Panc1 (cell line): ENCODE measurements at regions not wholly inside any gene's neighbourhood (a gene's known extent, or its start where the extent isn't known, plus 50 kb on each side); places are given as distances from the start of the nearest gene placed in this dataset.
A peak's percentile ranks its signal among the peaks of the same experiment; 100 is the strongest.

Experiments used
- ATAC-seq: fragments of 200-7000 bp; cut with Tn5 transposase; 2 replicates; pipeline ENCODE4 v1.9.1; 2020; ENCODE audit warnings: mild to moderate bottlenecking, moderate library complexity
- BruUV-seq: library from RNA; stranded (reverse); fragments of 400-500 nt; replicated peaks from 2 replicates; lab custom pipeline; 2021; lab: Mats Ljungman, UMichigan
- CTCF ChIA-PET: fragments of 300-600 bp; sonication (Branson Sonifier 250); formaldehyde crosslinking; loops from one replicate; lab custom pipeline; 2022; ENCODE audit warnings: antibody characterized with exemption; lab: Charles Lee
- POLR2A ChIA-PET: fragments of 300-600 bp; sonication (Branson Sonifier 250); formaldehyde crosslinking; loops from one replicate; lab custom pipeline; 2022; ENCODE audit warnings: antibody characterized with exemption; lab: Charles Lee
- DNase-seq: peaks from one replicate; pipeline ENCODE4 v3.0.0-alpha.2; 2010; ENCODE audit warnings: low read depth, low spot score
- H3K27ac ChIP-seq: 2 replicates; pipeline ENCODE4 v1.5.1; 2011; ENCODE audit warnings: mild to moderate bottlenecking, low read length, inconsistent platforms
- H3K27me3 ChIP-seq: fragments of 200-500 bp; sonication (Bioruptor generic); 2 replicates; pipeline ENCODE4 v1.6.0; 2014; ENCODE audit warnings: low read length, inconsistent platforms; ENCODE audit not compliant: control insufficient read depth, insufficient read depth
- H3K36me3 ChIP-seq: fragments of 200-500 bp; sonication (Bioruptor generic); 2 replicates; pipeline ENCODE4 v1.5.1; 2014; ENCODE audit warnings: inconsistent platforms, mild to moderate bottlenecking, low read length, moderate library complexity; ENCODE audit not compliant: control insufficient read depth, insufficient read depth
- H3K4me1 ChIP-seq: 2 replicates; pipeline ENCODE4 v1.5.1; 2011; ENCODE audit warnings: inconsistent platforms, mild to moderate bottlenecking, low read length, moderate library complexity; ENCODE audit not compliant: control insufficient read depth, insufficient read depth
- H3K4me3 ChIP-seq, 2 experiments: 2 replicates each; pipeline ENCODE4 v1.5.1; 2011 to 2012; ENCODE audit warnings: low read depth in 2 of 2, low read length in 2 of 2, mild to moderate bottlenecking in 2 of 2, inconsistent platforms in 1 of 2, moderate library complexity in 1 of 2
- H3K9me3 ChIP-seq: fragments of 200-500 bp; sonication (Bioruptor generic); 2 replicates; pipeline ENCODE4 v1.5.1; 2014; ENCODE audit warnings: low read depth, mild to moderate bottlenecking, inconsistent platforms, low read length, moderate library complexity; ENCODE audit not compliant: control insufficient read depth, insufficient read depth
- CTCF ChIP-seq: fragments of 450-650 bp; IDR thresholded peaks from 2 replicates; pipeline ENCODE4 v1.5.1; 2017; ENCODE audit warnings: mild to moderate bottlenecking
- POLR2AphosphoS5 ChIP-seq: IDR thresholded peaks from 2 replicates; pipeline ENCODE4 v1.6.1; 2012; ENCODE audit warnings: mild to moderate bottlenecking, low read depth, low read length, moderate library complexity
- REST ChIP-seq, 2 experiments: IDR thresholded peaks; 2 replicates each; pipeline ENCODE4 v1.6.1; 2011 to 2012; ENCODE audit warnings: low read depth in 2 of 2, control low read depth in 1 of 2, low read length in 1 of 2, mild to moderate bottlenecking in 1 of 2, moderate library complexity in 1 of 2; ENCODE audit not compliant: insufficient read depth in 1 of 2
- SIN3A ChIP-seq: IDR thresholded peaks from 2 replicates; pipeline ENCODE4 v1.6.1; 2012; ENCODE audit warnings: low read depth, mild to moderate bottlenecking, low read length, moderate library complexity, borderline replicate concordance; ENCODE audit not compliant: insufficient read depth
- TCF7L2 ChIP-seq: IDR thresholded peaks from 2 replicates; pipeline ENCODE4 v1.6.1; 2011; ENCODE audit warnings: mild to moderate bottlenecking, low read depth, low read length, inconsistent platforms
- in situ Hi-C: cut with HindIII; loops from 2 replicates; pipeline ENCODE4 v1.10.0; 2016; ENCODE audit warnings: low sequenced_read_pairs, low pct_unique_long_range_greater_than_20kb
- intact Hi-C: fragments of 100-400 bp; cut with micrococcal nuclease; formaldehyde crosslinking; loops from one replicate; pipeline ENCODE4 v1.10.0; 2022; ENCODE audit not compliant: unreplicated experiment

DNA sequence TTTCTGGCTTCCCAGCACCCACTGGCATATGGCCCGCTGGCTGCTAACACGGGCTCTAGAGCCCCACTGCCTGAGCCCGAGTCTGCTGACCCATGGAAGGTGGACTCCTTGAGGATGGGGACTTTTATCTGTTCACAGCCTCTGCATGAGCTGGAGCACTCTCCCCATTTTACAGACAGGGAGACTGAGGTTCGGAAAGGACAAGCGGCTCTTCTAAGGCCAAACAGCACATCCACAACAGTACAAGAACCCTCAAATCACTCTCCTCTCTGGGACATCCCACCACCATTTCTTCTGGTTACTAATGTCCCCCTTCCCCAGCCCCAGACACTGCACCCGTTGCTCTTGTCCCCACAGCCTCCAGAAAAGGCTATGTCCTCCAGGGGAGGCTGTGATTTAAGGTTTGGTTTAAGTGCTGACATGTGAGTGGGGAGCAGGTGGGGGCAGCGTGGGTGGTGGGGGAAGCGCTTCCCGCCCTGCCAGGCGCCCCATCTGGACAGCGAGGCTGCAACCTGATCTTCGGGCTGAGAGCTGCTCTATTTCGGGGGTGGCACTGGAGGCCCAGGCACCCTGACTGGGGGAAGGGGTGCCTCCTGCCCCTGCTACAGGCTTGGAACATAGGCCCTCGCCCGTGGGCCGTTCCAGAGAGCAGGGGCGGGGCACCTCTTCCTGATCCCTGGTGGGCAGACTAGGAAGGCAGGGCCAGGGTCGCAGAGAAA is 104.8 kb upstream of the WNT4 start:
- Histone ChIP-seq H3K4me3 (no peak overlapping the region), H3K4me1 (no peaks in the 10 kb centered on the region), H3K36me3 (no peaks in the 10 kb centered on the region), H3K27ac (no peak overlapping the region), H3K27me3 (no peaks in the 10 kb centered on the region), H3K9me3 (no peaks in the 10 kb centered on the region)
- CTCF ChIA-PET: interaction anchor here (0.6 kb wide), 1 partner anchor 29 kb away, joined by 3 read pairs; no protein-coding TSS in a partner anchor
- TF ChIP-seq TCF7L2 (no peak), CTCF (no peak), SIN3A (no peak), POLR2AphosphoS5 (no peak), REST (IDR thresholded peaks at IDR 0.05; ENCODE audit: insufficient read depth in 1 of 2, low read depth in 2 of 2, low read length in 1 of 2) (no peak)
- DNase-seq (no peak), ATAC-seq (no peak)
- POLR2A ChIA-PET: no interaction called here
- in situ Hi-C loops: no loop called here
- intact Hi-C loops: no loop called here
- no TSS peak for BruUV-seq

DNA sequence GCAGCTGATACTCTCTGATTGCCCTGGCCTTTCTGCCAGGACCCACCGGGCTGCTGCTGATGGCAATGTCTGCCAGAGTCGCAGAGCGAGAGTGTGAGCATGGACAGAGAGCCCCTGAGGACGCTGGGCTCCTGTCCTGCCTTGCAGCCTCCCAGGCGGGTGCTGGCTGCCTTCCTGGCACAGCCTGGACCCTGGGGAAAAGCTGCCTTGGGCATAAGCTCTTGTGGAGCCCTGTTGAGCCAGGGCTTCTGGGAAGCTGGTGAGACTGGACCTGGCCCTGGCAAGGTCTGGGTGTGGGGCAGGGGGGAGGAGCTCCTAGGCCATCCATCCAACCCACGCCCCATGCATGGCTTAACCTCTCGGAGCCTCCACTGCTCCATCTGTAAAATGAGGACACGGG is 105.8 kb upstream of the WNT4 start:
- peak; percentile 32; the same call in 1 of the 2 replicates for ATAC-seq
- Histone ChIP-seq H3K4me3 (no peak overlapping the region), H3K27me3 (no peaks in the 10 kb centered on the region), H3K36me3 (no peaks in the 10 kb centered on the region), H3K9me3 (no peaks in the 10 kb centered on the region), H3K27ac (no peak overlapping the region), H3K4me1 (no peaks in the 10 kb centered on the region)
- TF ChIP-seq POLR2AphosphoS5 (no peak), SIN3A (no peak)
- ChIA-PET POLR2A (no interaction called here), CTCF (no interaction called here)
- BruUV-seq: no TSS peak
- in situ Hi-C loops (no loop called here), intact Hi-C loops (no loop called here)
- no peak for DNase-seq

- no peaks in the 10 kb centered on the region for H3K27me3 ChIP-seq
- no peak overlapping the region for H3K4me3 ChIP-seq
- H3K27ac ChIP-seq: no peak overlapping the region
- TF ChIP-seq TCF7L2 (no peak), REST (IDR thresholded peaks at IDR 0.05; ENCODE audit: insufficient read depth in 1 of 2, low read depth in 2 of 2, low read length in 1 of 2) (no peak), CTCF (no peak), SIN3A (no peak), POLR2AphosphoS5 (no peak)
- no peaks in the 10 kb centered on the region for H3K9me3 ChIP-seq
- ATAC-seq (no peak), DNase-seq (no peak)
- BruUV-seq: no TSS peak
- intact Hi-C loops (no loop called here), in situ Hi-C loops (no loop called here)
- no peaks in the 10 kb centered on the region for H3K36me3 ChIP-seq
- ChIA-PET CTCF (no interaction called here), POLR2A (no interaction called here)
- no peaks in the 10 kb centered on the region for H3K4me1 ChIP-seq
Observed at GRCh38 chr1:22249928-22250680, 107.2 kb upstream of the WNT4 start.
